T-helper 1 cell treated with Interleukin-12 subunit alpha and Interleukin-12 subunit beta and Interleukin-4 antibody, amounts not matched to agents 30 ng/mL and 1 ng/mL, for 36 hours (primary cell): ENCODE measurements at regions not wholly inside any gene's neighbourhood (a gene's known extent, or its start where the extent isn't known, plus 50 kb on each side); places are given as distances from the start of the nearest gene placed in this dataset.
"Not testable (repeated sequence)": the region's sequence is repeated elsewhere in the genome, so short reads cannot be mapped to it uniquely, and the experiment has no call there.

ENCODE experiments used
- intact Hi-C: fragments of 100-400 bp; cut with micrococcal nuclease; formaldehyde crosslinking; loops from one replicate; pipeline ENCODE4 v1.15.1; 2024

DNA sequence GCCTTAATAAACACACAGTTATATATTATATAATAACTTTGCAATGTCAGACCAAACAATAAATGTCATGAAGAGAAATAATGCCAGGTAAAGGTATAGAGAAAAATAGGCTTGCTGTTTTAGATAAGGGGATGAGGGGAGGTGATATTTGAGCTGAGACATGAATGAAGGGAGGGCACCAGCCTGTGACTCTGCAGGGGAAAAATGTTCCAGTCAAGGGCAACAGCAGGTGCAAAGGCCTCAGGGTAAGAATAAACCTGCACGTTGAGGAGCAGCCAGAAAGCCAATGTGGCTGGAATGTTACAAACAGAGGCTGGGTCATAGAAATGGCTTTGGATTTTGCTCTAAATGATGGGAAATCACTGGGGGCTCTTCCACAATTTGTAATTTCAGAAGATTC is 519.6 kb downstream of the SOX6 start:
- intact Hi-C loops: no loop called here

DNA sequence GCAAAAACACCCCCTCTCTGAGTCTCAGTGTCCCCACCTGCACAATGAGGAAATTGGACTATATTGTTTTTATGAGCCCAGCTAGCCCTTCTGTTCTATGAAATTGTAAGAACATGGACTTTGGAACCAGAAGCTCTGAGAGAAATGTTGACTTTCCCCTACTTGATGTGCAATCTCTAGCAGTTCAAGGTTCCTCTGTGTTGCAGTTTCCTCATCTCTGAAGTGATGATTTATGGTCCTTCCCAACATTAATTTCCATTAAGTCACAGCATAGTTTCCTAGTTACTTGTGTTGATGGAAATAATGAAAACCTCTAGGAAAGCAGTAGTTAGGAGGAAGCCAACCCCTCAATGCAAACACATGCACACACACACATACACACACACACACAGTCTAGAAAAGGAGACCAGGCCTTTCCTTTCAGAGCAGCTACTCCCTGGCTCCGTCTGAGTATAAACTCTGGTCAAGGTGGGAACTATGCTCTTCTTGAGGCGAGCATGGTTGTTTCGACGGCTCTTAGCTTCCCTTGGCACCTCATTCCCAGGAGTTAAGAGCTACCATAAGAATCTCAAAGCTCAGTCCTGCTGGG is 518.4 kb downstream of the SOX6 start:
- intact Hi-C loops: no loop called here

DNA sequence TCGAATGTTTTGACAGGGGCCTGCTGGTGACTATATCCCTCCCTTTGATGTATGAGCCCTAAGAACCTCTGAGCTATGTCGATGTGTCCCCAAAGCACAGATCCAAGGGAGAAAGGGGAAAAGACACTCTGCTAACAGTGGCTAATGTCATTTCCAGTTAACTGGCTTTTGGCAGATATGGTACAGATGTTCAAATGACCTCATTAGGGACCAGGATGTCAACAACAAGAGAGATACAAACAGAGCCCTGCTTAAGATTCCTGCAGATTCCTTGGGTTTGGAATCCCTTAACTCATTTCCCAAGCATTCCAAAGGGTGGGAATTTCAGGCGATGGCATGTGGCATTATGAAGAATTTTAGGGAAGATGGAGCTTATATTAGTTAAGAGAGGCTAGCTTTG is 517.3 kb downstream of the SOX6 start:
- intact Hi-C loops: no loop called here

DNA sequence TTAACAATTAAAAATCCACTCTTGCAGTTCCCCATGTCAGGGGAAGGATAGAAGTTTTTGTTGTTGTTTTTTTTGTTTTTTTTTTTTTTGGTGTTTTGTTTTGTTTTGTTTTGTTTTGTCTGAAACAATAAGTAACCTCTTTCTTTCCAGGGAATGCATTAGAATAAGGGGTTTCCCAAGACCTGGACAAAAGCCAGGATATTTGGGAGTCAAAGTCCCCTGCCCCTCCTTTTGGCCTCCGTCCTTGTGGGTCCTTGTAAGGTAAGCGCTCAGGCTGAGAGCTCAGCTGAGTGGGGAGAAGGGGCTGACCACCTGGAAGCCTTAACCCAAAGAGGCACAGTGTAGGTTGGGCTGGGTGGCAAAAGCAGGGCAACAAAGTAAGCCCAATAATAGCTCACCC is 515.4 kb downstream of the SOX6 start:
- intact Hi-C loops: no loop called here

DNA sequence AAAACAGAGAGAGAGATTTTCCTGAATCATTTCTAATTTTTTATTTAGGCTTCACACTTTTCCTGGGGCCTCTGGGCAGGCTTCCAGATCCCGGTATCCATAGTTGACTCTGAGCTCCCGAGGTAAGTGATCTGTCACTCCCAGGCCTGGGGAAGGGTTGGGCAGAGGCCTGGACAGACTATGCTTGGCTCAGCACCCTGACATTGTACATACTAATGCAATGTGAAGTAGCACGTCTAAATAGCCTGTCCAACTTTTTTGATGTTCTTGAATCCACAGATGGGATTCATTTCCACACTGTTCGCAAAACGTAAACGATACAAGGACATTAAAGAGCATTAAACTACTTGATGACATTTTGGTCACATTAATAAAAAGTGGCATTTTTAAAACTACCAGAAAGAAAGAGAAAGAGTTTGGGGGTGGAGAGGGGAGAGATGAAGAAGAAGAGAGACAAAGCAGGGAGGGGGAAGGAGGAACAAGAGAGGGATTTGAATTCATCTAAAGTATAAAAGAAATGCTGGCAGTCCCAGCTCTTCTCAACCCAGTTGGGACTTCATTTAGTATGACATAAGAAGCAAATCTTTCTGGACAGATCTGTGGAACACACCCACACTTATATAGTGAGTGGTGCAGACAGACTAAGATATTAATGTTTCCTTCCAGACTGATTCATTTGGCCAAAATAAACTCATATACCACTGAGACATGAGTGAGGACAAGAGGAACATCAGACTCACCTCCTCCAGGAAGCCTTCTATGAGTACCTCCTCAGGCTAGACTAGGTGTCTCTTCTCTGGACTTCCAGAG is 514.2 kb downstream of the SOX6 start:
- intact Hi-C loops: no loop called here

DNA sequence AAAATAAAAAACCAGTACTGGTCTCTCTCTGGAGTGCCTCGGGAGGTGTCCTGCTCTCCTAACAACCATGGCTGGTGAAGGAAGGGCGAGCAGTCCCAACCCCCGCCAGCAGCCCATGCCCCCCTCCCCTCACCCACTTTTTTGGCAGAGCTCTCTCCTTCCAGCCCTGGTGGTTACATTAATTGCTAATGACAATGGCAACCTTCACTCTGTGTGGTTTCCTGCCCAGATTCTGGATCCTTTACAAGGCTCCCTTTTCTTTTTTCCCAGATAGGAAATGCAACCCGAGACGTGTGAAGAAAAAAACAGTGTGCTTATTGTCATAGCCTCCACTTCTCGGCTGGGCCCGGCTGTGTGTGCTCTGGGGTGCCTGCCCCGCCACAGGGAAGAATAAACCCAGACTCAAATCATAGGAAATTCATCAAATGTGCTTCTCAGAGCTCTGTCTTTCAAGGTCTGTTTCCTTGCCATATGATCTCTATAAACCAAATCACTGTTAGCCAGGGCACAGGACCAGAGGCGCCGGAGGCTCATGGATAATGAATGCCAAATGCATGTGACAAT is 513.0 kb downstream of the SOX6 start:
- intact Hi-C loops: no loop called here

DNA sequence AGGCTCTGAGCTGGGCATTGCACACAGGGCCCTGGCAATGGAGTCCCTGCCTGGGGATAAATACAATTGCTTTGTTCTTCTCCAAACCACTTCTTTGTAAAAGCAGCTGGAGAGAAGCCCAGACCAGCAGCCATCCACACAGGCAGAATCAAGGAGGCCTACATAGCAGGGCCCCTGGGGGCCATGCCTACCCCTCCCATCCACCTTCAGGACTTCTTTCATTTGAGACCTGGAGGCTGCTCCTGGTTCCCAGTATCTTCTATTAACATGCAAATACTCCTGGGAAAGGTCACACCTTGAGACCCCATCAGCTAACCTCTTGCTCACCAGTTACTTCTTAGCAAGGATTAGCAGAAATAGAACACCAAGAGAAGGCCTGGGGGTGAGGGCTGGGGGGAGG is 511.1 kb downstream of the SOX6 start:
- intact Hi-C loops: no loop called here

DNA sequence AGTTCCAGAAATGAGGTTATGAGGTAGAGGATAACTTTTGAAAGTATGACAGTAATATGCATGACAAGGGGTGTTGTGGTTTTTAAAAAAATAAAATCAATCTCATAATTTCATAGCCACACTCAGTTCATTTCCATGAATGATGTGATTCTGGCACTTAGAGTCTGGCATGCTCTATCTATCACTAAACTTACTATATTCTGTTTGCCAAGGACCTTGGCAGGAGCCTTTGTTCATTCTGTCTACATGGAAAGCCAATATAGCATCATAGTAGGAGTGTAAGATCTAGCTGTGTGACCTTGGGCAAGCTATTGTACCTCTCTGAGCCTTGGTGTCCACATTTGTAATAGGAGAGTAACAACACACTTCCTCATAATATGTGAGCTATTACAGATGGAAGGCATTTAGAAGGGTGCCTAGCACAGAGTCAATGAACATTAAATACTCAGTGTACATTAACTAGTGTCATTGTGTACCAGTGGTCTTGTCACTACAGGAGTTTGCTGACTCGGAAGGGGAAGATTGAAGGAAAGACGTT is 507.6 kb downstream of the SOX6 start:
- intact Hi-C loops: no loop called here

DNA sequence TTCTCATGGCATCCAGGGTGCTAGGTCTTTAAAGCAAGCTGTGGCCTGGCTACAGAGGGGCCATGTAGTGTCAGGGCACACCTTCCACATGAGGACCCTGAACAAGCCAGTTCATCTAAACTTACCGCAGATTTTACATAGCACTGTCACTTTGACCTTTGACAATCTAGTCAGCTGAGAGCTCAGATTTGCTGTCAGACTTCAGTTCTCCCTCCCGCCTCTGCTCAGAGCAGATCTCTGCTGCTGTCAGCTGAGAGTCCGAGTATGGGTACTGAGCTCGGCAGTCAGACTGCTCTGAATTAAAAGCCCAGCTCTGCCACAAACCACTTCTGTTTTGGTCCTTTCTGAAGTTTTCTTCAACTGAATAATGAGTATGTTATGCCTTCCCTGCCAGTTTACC is 507.1 kb downstream of the SOX6 start:
- intact Hi-C loops: no loop called here

DNA sequence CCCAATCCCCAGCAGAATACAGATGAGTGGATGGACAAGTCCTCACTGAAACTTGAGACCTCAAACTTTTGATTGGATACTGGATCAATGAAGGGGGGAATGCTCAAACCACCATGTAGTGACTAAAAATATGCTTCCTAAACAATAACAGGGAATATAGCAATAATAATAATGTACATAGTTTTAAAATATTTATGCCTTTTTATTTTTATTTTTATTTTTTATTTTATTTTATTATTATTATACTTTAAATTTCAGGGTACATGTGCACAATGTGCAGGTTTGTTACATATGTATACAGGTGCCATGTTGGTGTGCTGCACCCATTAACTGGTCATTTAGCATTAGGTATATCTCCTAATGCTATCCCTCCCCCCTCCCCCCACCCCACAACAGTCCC is 506.0 kb downstream of the SOX6 start:
- intact Hi-C loops: not testable (repeated sequence)

DNA sequence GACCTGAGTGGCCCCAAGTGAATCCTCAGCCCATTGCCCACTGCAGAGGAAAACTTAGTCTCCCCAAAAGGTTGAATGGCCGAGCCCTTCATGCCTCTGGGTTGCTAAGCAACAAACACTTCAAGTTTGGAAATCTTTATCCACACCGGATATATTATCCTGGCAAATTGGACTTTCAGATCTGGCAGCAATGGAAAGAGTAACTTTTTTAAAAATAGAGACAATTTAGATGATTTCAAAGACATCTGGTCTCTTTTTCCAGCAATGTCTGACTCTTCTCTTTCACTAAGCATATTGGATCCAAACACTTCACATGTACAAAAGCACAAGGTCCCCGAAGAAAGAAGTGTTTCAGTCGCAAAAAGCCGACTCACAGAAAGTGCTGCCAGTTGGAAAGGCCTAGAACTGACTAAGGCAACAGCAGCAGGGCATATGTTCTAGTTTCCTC is 505.3 kb downstream of the SOX6 start:
- intact Hi-C loops: no loop called here

DNA sequence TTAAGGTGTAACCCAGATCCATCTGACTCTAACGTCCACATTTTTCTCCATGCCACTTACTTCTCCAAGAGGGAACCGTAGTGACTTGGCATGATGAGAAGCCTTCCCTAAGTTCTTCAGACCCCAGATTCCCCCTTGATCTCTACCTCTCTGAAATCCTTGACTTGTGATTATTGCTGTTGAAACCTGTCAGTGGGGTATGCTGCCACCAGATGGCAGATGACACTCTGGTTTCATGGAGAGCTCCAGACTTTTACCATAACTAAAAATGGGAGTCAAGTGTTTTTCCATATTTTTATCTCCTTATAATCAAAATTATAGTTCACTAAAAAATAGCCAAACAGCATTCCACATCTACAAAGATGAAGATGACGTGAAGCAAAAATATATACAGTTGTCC is 504.2 kb downstream of the SOX6 start:
- intact Hi-C loops: no loop called here

DNA sequence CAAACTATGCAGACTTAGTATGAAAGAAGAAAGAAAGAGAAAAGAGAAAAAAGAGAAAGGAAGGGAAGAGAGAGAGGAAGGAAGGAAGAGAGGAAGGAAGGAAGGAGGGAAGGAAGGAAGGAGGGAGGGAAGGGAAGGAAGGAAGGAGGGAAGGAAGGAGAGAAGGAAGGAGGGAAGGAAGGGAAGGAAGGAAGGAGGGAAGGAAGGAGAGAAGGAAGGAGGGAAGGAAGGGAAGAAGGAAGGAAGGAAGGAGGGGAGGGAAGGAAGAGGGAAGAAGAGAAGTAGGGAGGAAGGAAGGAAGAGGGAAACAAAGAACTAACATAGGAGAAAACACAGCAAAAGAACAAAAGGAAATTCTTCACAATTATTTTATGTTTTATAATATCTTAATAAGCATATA is 502.1 kb downstream of the SOX6 start:
- intact Hi-C loops: no loop called here

DNA sequence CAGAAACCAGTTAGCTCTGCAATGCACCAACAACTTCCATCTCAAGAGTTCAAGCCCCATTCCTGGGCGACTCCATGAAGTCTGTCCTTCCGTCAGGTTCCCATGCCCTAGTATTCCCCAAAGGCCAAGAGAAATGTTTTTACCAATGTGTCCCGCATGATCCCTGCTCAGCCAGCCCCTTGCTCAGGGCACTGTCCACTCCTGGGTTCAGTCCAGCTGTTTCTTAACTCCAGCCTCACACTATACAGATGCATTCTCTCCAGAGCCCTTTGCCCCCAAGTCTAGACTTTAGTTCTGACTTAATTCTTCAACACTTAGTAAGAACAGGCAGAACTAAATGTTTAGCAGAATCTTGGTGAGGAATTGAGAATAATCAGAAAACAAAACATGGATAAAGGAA is 497.5 kb downstream of the SOX6 start:
- intact Hi-C loops: no loop called here

DNA sequence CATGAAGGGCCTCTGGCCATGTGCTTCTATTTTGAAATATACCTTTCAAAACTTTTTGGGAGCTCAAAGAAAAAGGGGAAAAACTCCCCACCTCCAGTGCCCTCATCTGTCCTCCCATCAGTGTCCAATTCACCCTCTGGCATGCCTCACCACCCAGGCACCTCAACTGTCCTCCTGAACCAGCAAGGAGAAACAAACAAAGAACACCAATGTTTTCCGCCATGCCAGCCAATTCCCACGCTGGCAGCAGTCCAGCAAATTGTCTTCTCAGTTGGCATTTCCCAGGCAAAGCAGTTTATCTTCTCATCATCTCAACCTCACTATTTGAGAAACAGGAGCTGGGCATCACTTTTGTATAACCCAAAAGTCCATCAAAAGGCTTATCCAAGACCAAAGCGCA is 496.9 kb downstream of the SOX6 start:
- intact Hi-C loops: no loop called here

DNA sequence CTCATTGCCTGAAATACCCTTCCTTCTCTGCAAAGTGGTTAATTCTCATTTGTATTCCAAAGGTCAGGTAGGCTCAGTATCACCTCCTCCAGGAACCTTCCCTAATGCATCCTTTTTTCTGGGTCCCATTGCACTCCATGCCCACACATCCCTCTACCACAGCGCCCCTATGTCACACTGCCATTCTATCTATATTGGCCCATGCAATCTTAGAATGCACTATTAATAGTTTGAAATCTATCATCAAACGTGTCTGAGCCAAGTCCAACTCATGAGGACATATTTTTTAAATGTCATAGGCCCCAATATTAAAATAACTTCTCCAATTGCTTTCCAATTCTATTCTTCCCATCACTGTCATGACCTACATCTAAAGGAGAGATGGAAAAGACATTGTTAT is 495.1 kb downstream of the SOX6 start:
- intact Hi-C loops: no loop called here

DNA sequence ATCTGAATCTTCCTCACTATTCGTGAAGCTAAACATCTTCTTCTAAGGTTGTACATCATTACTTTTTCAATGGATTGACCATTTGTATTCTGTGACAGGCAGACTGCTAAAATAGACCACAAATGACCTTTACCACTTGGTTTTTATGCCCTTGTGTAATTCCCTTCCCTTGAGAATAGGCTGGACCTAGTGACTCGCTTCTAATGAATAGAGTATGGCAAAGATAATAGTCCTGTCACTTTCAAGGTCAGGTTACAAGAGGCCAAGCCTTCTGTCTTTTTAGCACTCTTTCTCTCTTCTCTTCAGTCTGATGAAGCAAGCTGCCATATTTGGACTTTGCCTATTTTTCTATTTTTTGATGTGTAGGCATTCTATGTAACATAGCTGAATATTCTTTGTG is 492.9 kb downstream of the SOX6 start:
- intact Hi-C loops: no loop called here

DNA sequence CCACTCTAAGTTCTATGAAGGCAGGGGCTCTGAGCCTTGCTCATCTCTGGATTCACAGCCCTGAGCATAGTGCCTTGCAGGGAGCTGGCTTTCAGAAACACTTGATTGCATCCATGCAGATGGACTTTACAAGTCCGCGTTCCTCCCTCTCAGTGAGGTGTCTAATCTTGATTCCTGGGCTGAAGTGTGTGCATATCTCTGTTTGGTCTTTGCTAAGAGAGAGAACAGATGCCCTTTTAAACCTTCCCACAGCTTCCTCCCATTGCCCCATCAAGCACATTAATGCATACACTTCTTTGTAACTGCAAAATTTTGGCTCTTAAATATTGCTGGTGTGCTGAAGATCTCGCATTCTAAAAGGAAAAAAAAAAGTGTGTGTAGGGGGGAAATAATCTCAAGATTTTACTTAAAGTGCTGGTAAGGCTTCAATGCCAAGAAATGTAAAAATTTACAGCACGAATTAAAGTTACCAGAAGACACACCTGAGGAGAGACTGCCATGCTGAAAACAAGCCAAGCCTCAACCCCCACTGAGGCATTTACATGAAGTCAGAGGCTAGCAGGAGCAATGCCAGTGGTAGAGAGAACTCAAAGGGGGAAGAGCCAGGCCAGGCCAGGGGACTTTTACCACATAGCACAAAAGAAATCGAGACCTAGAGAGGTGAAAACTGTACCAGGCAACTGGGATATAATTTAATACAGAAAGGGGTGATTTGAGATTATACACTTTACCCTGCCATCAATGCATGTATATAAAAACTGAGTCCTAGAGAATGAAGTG is 492.1 kb downstream of the SOX6 start:
- intact Hi-C loops: no loop called here

DNA sequence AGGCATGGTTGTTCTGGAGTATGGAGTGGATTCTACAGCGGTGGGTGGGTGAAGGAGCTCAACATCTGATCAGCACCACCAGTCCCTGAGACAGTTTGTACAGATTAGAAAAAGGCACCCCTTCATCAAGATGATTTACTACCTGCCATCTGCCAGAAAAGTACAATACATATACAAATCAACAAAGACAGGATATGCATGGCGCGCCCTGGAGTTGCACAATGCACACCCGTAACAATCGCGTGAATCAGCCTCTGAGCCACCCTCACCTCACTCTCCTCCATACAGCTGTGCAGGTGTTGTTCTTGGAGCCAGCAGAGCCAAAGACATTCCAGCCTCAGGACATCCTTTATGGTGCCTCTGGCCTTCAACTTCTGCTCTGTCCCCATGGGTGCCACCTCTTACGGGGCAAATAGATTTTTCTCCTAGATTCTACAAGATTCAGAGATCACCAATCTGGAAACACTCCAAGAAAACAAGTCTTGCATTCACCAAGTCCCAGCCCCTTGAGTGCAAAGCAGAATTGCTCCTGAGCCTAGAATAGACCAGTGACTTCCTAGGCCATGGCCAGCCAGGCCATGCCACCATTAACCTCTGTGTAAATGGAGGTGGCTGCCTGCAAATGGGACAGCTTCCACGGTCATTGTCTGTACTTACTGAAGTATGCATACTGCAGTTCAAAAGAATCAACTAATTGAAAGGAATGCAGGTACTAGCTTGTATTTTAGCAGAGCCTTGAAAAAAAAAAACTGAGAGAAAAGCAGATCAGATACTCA is 490.9 kb downstream of the SOX6 start:
- intact Hi-C loops: no loop called here

DNA sequence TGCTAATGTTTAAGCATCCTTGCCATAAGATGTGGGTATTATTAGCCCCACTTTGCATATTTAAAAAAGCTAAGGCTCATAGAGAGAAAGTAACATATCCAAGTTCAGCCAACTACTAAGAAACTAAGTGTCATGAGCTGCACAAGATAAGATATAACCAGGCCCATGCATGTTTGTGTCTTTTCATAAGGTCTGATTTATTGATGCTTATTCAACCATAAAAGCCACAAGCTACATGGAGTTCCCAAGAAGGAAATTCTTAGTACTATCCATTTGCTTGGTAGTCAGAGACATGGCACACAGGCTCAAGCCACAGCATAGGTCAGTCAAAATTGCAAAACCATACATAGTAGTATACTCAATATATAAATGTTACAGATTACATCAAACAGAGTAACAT is 488.5 kb downstream of the SOX6 start:
- intact Hi-C loops: no loop called here

DNA sequence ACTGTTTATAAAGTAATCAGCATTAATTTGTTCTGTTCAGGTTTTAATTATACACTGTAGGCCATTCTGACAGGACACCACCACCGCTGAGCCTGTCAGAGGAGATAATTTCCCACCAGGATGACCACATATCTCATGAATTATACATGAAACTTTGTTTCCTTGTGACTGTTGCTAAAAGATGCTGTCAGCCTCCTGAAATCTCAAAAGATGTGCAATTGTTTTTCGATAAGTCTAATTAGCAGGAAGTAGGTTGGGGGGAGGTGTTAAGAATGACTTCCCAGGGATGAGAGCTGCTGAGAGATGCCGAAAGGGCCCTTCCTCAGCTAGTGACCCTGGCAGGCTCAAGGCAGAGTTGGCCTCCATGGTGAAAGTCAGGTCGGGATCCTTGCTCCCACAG is 485.4 kb downstream of the SOX6 start:
- intact Hi-C loops: no loop called here
